Panc1 (cell line): ENCODE measurements at regions not wholly inside any gene's neighbourhood (a gene's known extent, or its start where the extent isn't known, plus 50 kb on each side); places are given as distances from the start of the nearest gene placed in this dataset.

Experiments
- ATAC-seq: fragments of 200-7000 bp; cut with Tn5 transposase; 2 replicates; pipeline ENCODE4 v1.9.1; 2020; ENCODE audit warnings: mild to moderate bottlenecking, moderate library complexity
- BruUV-seq: library from RNA; stranded (reverse); fragments of 400-500 nt; replicated peaks from 2 replicates; lab custom pipeline; 2021; lab: Mats Ljungman, UMichigan
- CTCF ChIA-PET: fragments of 300-600 bp; sonication (Branson Sonifier 250); formaldehyde crosslinking; loops from one replicate; lab custom pipeline; 2022; ENCODE audit warnings: antibody characterized with exemption; lab: Charles Lee
- POLR2A ChIA-PET: fragments of 300-600 bp; sonication (Branson Sonifier 250); formaldehyde crosslinking; loops from one replicate; lab custom pipeline; 2022; ENCODE audit warnings: antibody characterized with exemption; lab: Charles Lee
- DNase-seq: peaks from one replicate; pipeline ENCODE4 v3.0.0-alpha.2; 2010; ENCODE audit warnings: low read depth, low spot score
- H3K27ac ChIP-seq: 2 replicates; pipeline ENCODE4 v1.5.1; 2011; ENCODE audit warnings: mild to moderate bottlenecking, low read length, inconsistent platforms
- H3K27me3 ChIP-seq: fragments of 200-500 bp; sonication (Bioruptor generic); 2 replicates; pipeline ENCODE4 v1.6.0; 2014; ENCODE audit warnings: low read length, inconsistent platforms; ENCODE audit not compliant: control insufficient read depth, insufficient read depth
- H3K36me3 ChIP-seq: fragments of 200-500 bp; sonication (Bioruptor generic); 2 replicates; pipeline ENCODE4 v1.5.1; 2014; ENCODE audit warnings: inconsistent platforms, mild to moderate bottlenecking, low read length, moderate library complexity; ENCODE audit not compliant: control insufficient read depth, insufficient read depth
- H3K4me1 ChIP-seq: 2 replicates; pipeline ENCODE4 v1.5.1; 2011; ENCODE audit warnings: inconsistent platforms, mild to moderate bottlenecking, low read length, moderate library complexity; ENCODE audit not compliant: control insufficient read depth, insufficient read depth
- H3K4me3 ChIP-seq, 2 experiments: 2 replicates each; pipeline ENCODE4 v1.5.1; 2011 to 2012; ENCODE audit warnings: low read depth in 2 of 2, low read length in 2 of 2, mild to moderate bottlenecking in 2 of 2, inconsistent platforms in 1 of 2, moderate library complexity in 1 of 2
- H3K9me3 ChIP-seq: fragments of 200-500 bp; sonication (Bioruptor generic); 2 replicates; pipeline ENCODE4 v1.5.1; 2014; ENCODE audit warnings: low read depth, mild to moderate bottlenecking, inconsistent platforms, low read length, moderate library complexity; ENCODE audit not compliant: control insufficient read depth, insufficient read depth
- POLR2AphosphoS5 ChIP-seq: IDR thresholded peaks from 2 replicates; pipeline ENCODE4 v1.6.1; 2012; ENCODE audit warnings: mild to moderate bottlenecking, low read depth, low read length, moderate library complexity
- REST ChIP-seq, 2 experiments: IDR thresholded peaks; 2 replicates each; pipeline ENCODE4 v1.6.1; 2011 to 2012; ENCODE audit warnings: low read depth in 2 of 2, control low read depth in 1 of 2, low read length in 1 of 2, mild to moderate bottlenecking in 1 of 2, moderate library complexity in 1 of 2; ENCODE audit not compliant: insufficient read depth in 1 of 2
- SIN3A ChIP-seq: IDR thresholded peaks from 2 replicates; pipeline ENCODE4 v1.6.1; 2012; ENCODE audit warnings: low read depth, mild to moderate bottlenecking, low read length, moderate library complexity, borderline replicate concordance; ENCODE audit not compliant: insufficient read depth
- TCF7L2 ChIP-seq: IDR thresholded peaks from 2 replicates; pipeline ENCODE4 v1.6.1; 2011; ENCODE audit warnings: mild to moderate bottlenecking, low read depth, low read length, inconsistent platforms
- in situ Hi-C: cut with HindIII; loops from 2 replicates; pipeline ENCODE4 v1.10.0; 2016; ENCODE audit warnings: low sequenced_read_pairs, low pct_unique_long_range_greater_than_20kb
- intact Hi-C: fragments of 100-400 bp; cut with micrococcal nuclease; formaldehyde crosslinking; loops from one replicate; pipeline ENCODE4 v1.10.0; 2022; ENCODE audit not compliant: unreplicated experiment
- TF ChIP-seq, protein P1 (sequence below): fragments of 450-650 bp; IDR thresholded peaks from 2 replicates; pipeline ENCODE4 v1.5.1; 2017; ENCODE audit warnings: mild to moderate bottlenecking

DNA sequence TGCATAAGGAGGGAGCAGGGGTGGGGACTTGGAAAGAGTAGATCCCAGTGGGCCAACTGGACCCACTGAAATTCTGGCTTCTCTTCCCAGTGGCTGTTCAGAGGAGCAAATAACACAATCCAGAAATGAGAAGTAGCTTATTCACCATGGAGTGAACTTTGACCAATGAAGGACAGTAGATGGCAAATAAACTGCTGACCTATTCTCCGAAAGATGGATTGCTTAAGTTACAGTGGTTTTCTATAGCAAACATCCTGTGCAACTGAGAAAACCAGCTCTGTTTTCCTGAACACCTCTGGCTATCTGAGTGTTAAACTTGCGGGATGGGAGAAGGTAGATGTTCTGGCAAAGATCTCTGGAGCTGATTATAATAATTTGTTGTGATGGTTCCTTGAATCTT, 325.1 kb downstream of the SPATA31D1 start:
- Histone ChIP-seq H3K9me3 (no peaks in the 10 kb centered on the region), H3K36me3 (no peaks in the 10 kb centered on the region), H3K27me3 (no peaks in the 10 kb centered on the region), H3K27ac (no peak overlapping the region), H3K4me1 (no peaks in the 10 kb centered on the region), H3K4me3 (no peak overlapping the region)
- ATAC-seq, result no peak
- intact Hi-C loops, result no loop called here
- ChIA-PET POLR2A (no interaction called here), CTCF (no interaction called here)
- in situ Hi-C loops, result no loop called here
- DNase-seq, result no peak
- TF ChIP-seq REST (IDR thresholded peaks at IDR 0.05; ENCODE audit: insufficient read depth in 1 of 2, low read depth in 2 of 2, low read length in 1 of 2), result no peak
- no peak for TF ChIP-seq SIN3A
- no peak for TF ChIP-seq POLR2AphosphoS5
- TF ChIP-seq, protein P1, sequence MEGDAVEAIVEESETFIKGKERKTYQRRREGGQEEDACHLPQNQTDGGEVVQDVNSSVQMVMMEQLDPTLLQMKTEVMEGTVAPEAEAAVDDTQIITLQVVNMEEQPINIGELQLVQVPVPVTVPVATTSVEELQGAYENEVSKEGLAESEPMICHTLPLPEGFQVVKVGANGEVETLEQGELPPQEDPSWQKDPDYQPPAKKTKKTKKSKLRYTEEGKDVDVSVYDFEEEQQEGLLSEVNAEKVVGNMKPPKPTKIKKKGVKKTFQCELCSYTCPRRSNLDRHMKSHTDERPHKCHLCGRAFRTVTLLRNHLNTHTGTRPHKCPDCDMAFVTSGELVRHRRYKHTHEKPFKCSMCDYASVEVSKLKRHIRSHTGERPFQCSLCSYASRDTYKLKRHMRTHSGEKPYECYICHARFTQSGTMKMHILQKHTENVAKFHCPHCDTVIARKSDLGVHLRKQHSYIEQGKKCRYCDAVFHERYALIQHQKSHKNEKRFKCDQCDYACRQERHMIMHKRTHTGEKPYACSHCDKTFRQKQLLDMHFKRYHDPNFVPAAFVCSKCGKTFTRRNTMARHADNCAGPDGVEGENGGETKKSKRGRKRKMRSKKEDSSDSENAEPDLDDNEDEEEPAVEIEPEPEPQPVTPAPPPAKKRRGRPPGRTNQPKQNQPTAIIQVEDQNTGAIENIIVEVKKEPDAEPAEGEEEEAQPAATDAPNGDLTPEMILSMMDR, result no peak
- no peak for TF ChIP-seq TCF7L2
- BruUV-seq, result no TSS peak

DNA sequence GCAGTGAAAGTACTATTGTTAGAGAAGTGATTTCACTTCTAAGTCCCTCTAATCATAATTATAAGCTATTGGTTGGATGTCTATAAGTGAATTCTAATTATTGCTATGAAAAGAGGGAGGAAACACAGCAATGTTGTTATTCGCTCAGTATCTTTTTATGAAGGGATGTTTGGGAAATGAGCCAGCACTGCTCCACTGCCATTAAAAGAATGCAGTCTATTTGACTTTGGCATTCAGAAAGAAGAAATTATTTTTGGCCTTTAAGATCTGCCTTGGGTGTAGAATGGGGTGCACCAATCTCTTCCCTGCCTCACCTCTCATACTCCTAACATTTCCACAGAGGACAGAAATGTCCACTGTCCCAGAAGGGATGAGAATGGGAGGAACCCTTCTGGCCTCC, 332.0 kb downstream of the SPATA31D1 start:
- BruUV-seq, result no TSS peak
- ATAC-seq, result no peak
- no peak overlapping the region for H3K4me3 ChIP-seq

More for the DNA sequence above, 332.0 kb downstream of the SPATA31D1 start:
- H3K36me3 ChIP-seq, result no peaks in the 10 kb centered on the region
- no peak overlapping the region for H3K27ac ChIP-seq
- POLR2A ChIA-PET, result no interaction called here
- H3K27me3 ChIP-seq, result no peaks in the 10 kb centered on the region
- in situ Hi-C loops (no loop called here), intact Hi-C loops (no loop called here)
- CTCF ChIA-PET, result no interaction called here
- no peak for DNase-seq
- no peaks in the 10 kb centered on the region for H3K4me1 ChIP-seq
- H3K9me3 ChIP-seq, result no peaks in the 10 kb centered on the region
- TF ChIP-seq, protein P1, result no peak
- no peak for TF ChIP-seq TCF7L2
